ENCODE measurements at regions not wholly inside any gene's neighbourhood (a gene's known extent, or its start where the extent isn't known, plus 50 kb on each side); places are given as distances from the start of the nearest gene placed in this dataset.

GRCh38 chr12:22858849-22859570, 234.0 kb downstream of the ETNK1 start:
- no peak overlapping the region for H2AFZ ChIP-seq (ENCODE audit: low read depth, low read length)
- TF ChIP-seq, protein P1, sequence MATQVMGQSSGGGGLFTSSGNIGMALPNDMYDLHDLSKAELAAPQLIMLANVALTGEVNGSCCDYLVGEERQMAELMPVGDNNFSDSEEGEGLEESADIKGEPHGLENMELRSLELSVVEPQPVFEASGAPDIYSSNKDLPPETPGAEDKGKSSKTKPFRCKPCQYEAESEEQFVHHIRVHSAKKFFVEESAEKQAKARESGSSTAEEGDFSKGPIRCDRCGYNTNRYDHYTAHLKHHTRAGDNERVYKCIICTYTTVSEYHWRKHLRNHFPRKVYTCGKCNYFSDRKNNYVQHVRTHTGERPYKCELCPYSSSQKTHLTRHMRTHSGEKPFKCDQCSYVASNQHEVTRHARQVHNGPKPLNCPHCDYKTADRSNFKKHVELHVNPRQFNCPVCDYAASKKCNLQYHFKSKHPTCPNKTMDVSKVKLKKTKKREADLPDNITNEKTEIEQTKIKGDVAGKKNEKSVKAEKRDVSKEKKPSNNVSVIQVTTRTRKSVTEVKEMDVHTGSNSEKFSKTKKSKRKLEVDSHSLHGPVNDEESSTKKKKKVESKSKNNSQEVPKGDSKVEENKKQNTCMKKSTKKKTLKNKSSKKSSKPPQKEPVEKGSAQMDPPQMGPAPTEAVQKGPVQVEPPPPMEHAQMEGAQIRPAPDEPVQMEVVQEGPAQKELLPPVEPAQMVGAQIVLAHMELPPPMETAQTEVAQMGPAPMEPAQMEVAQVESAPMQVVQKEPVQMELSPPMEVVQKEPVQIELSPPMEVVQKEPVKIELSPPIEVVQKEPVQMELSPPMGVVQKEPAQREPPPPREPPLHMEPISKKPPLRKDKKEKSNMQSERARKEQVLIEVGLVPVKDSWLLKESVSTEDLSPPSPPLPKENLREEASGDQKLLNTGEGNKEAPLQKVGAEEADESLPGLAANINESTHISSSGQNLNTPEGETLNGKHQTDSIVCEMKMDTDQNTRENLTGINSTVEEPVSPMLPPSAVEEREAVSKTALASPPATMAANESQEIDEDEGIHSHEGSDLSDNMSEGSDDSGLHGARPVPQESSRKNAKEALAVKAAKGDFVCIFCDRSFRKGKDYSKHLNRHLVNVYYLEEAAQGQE (IDR thresholded peaks at IDR 0.05; ENCODE audit: borderline replicate concordance) = no peak
- no peak for TF ChIP-seq POLR2AphosphoS5 (IDR thresholded peaks at IDR 0.05)
- no peak for TF ChIP-seq EP300 (conservative IDR thresholded peaks at IDR 0.05; ENCODE audit: poor library complexity, severe bottlenecking)
- no peak for TF ChIP-seq CTCF (IDR thresholded peaks at IDR 0.05; ENCODE audit: poor library complexity, severe bottlenecking)
- no peak for TF ChIP-seq TAF1 (IDR thresholded peaks at IDR 0.05; ENCODE audit: low read depth)
- TF ChIP-seq RAD21 (conservative IDR thresholded peaks at IDR 0.05) = no peak
- no peak for TF ChIP-seq MXI1 (conservative IDR thresholded peaks at IDR 0.05; ENCODE audit: poor library complexity, severe bottlenecking)

GRCh38 chr12:22860926-22861325, 236.0 kb downstream of the ETNK1 start:
- Histone ChIP-seq H3K36me3 (ENCODE audit: insufficient read depth, low read length) (no peaks in the 10 kb centered on the region), H4K20me1 (ENCODE audit: insufficient read depth) (no peaks in the 10 kb centered on the region), H3K79me2 (replicated peaks; ENCODE audit: insufficient read depth, low read length) (no peaks in the 10 kb centered on the region), H3K4me2 (ENCODE audit: low read length) (no peak overlapping the region), H3K9me2 (ENCODE audit: insufficient read depth, low read length) (no peaks in the 10 kb centered on the region), H3K27ac (ENCODE audit: low read length) (no peak overlapping the region), H3K27me3 (ENCODE audit: insufficient read depth, low read depth, low read length) (no peaks in the 10 kb centered on the region), H3K4me3 (ENCODE audit: low read length) (no peak overlapping the region), H3F3A (ENCODE audit: insufficient read depth, low read length, poor library complexity, severe bottlenecking) (no peaks in the 10 kb centered on the region), H3K9ac (ENCODE audit: low read length) (no peak overlapping the region), H3K9me3 (ENCODE audit: low read length) (no peaks in the 10 kb centered on the region), H2AFZ (ENCODE audit: low read depth, low read length) (no peak overlapping the region)
- TF ChIP-seq MXI1 (conservative IDR thresholded peaks at IDR 0.05; ENCODE audit: poor library complexity, severe bottlenecking) (no peak), EP300 (conservative IDR thresholded peaks at IDR 0.05; ENCODE audit: poor library complexity, severe bottlenecking) (no peak), RAD21 (conservative IDR thresholded peaks at IDR 0.05) (no peak), EZH2 (IDR thresholded peaks at IDR 0.05; ENCODE audit: borderline replicate concordance, insufficient read depth, low read length, poor library complexity, severe bottlenecking) (no peak), SMC3 (conservative IDR thresholded peaks at IDR 0.05; ENCODE audit: poor library complexity) (no peak), POLR2AphosphoS5 (IDR thresholded peaks at IDR 0.05) (no peak), TAF1 (IDR thresholded peaks at IDR 0.05; ENCODE audit: low read depth) (no peak), CTCF (IDR thresholded peaks at IDR 0.05; ENCODE audit: poor library complexity, severe bottlenecking) (no peak)
- TF ChIP-seq, protein P1 (IDR thresholded peaks at IDR 0.05; ENCODE audit: borderline replicate concordance) = no peak

More at GRCh38 chr12:22858849-22859570, 234.0 kb downstream of the ETNK1 start:
- H3F3A ChIP-seq (ENCODE audit: insufficient read depth, low read length, poor library complexity, severe bottlenecking) = no peaks in the 10 kb centered on the region
- no peaks in the 10 kb centered on the region for H3K36me3 ChIP-seq (ENCODE audit: insufficient read depth, low read length)
- no peaks in the 10 kb centered on the region for H3K9me2 ChIP-seq (ENCODE audit: insufficient read depth, low read length)
- H4K20me1 ChIP-seq (ENCODE audit: insufficient read depth) = no peaks in the 10 kb centered on the region
- no peak overlapping the region for H3K4me2 ChIP-seq (ENCODE audit: low read length)
- H3K27ac ChIP-seq (ENCODE audit: low read length) = no peak overlapping the region
- H3K9ac ChIP-seq (ENCODE audit: low read length) = no peak overlapping the region
- H3K79me2 ChIP-seq (replicated peaks; ENCODE audit: insufficient read depth, low read length) = no peaks in the 10 kb centered on the region
- H3K4me3 ChIP-seq (ENCODE audit: low read length) = no peak overlapping the region
- H3K27me3 ChIP-seq (ENCODE audit: insufficient read depth, low read depth, low read length) = no peaks in the 10 kb centered on the region
- H3K9me3 ChIP-seq (ENCODE audit: low read length) = no peaks in the 10 kb centered on the region

Measured in neural cell (in vitro differentiated cells).